ENCODE measurements at regions not wholly inside any gene's neighbourhood (a gene's known extent, or its start where the extent isn't known, plus 50 kb on each side); places are given as distances from the start of the nearest gene placed in this dataset.

- no peak overlapping the region for H3K27ac ChIP-seq (ENCODE audit: low read length)
- no peaks in the 10 kb centered on the region for H3K36me3 ChIP-seq (ENCODE audit: control insufficient read depth in 1 of 2, insufficient read depth in 2 of 2, low read length in 2 of 2)
- H3K27me3 ChIP-seq (ENCODE audit: low read depth, low read length) = no peaks in the 10 kb centered on the region
- H3K4me3 ChIP-seq (ENCODE audit: low read depth in 1 of 2, low read length in 2 of 2) = no peak overlapping the region
- peaks cover 13 to 30% of the 10 kb centered on the region in 2 donors for H3K9me3 ChIP-seq (ENCODE audit: control insufficient read depth in 1 of 2, low read length in 2 of 2)
- H3K4me1 ChIP-seq (ENCODE audit: control insufficient read depth in 1 of 2, insufficient read depth in 2 of 2, low read length in 2 of 2) = no peaks in the 10 kb centered on the region
These were observed 73.2 kb upstream of the CACNA1A start for GRCh38 chr19:13579388-13580060.

- no peaks in the 10 kb centered on the region for H3K27me3 ChIP-seq (ENCODE audit: low read depth, low read length)
These were observed 70.4 kb upstream of the CACNA1A start for GRCh38 chr19:13576726-13577125.

GRCh38 chr19:13574933-13575332 is 68.7 kb upstream of the CACNA1A start:
- no peak overlapping the region for H3K4me3 ChIP-seq (ENCODE audit: low read depth in 1 of 2, low read length in 2 of 2)
- H3K36me3 ChIP-seq (ENCODE audit: control insufficient read depth in 1 of 2, insufficient read depth in 2 of 2, low read length in 2 of 2) = no peaks in the 10 kb centered on the region
- H3K27me3 ChIP-seq (ENCODE audit: low read depth, low read length) = no peaks in the 10 kb centered on the region
- H3K4me1 ChIP-seq (ENCODE audit: control insufficient read depth in 1 of 2, insufficient read depth in 2 of 2, low read length in 2 of 2) = no peaks in the 10 kb centered on the region
- no peak overlapping the region for H3K27ac ChIP-seq (ENCODE audit: low read length)
- H3K9me3 ChIP-seq (ENCODE audit: control insufficient read depth in 1 of 2, low read length in 2 of 2) = peaks cover 13 to 30% of the 10 kb centered on the region in 2 donors

More at GRCh38 chr19:13576726-13577125, 70.4 kb upstream of the CACNA1A start:
- H3K4me3 ChIP-seq (ENCODE audit: low read depth in 1 of 2, low read length in 2 of 2) = no peak overlapping the region
- peaks cover 13 to 30% of the 10 kb centered on the region in 2 donors for H3K9me3 ChIP-seq (ENCODE audit: control insufficient read depth in 1 of 2, low read length in 2 of 2)
- no peak overlapping the region for H3K27ac ChIP-seq (ENCODE audit: low read length)
- H3K4me1 ChIP-seq (ENCODE audit: control insufficient read depth in 1 of 2, insufficient read depth in 2 of 2, low read length in 2 of 2) = no peaks in the 10 kb centered on the region
- no peaks in the 10 kb centered on the region for H3K36me3 ChIP-seq (ENCODE audit: control insufficient read depth in 1 of 2, insufficient read depth in 2 of 2, low read length in 2 of 2)

GRCh38 chr19:13573056-13573667 is 66.9 kb upstream of the CACNA1A start:
- Histone ChIP-seq H3K36me3 (ENCODE audit: control insufficient read depth in 1 of 2, insufficient read depth in 2 of 2, low read length in 2 of 2) (no peaks in the 10 kb centered on the region), H3K4me3 (ENCODE audit: low read depth in 1 of 2, low read length in 2 of 2) (no peak overlapping the region), H3K27me3 (ENCODE audit: low read depth, low read length) (no peaks in the 10 kb centered on the region)

GRCh38 chr19:13561461-13561860 is 55.2 kb upstream of the CACNA1A start:
- H3K9me3 ChIP-seq (ENCODE audit: control insufficient read depth in 1 of 2, low read length in 2 of 2) = peaks cover 0 to 16% of the 10 kb centered on the region in 2 donors
- no peaks in the 10 kb centered on the region for H3K27me3 ChIP-seq (ENCODE audit: low read depth, low read length)

More at GRCh38 chr19:13573056-13573667, 66.9 kb upstream of the CACNA1A start:
- Histone ChIP-seq H3K27ac (ENCODE audit: low read length) (no peak overlapping the region), H3K4me1 (ENCODE audit: control insufficient read depth in 1 of 2, insufficient read depth in 2 of 2, low read length in 2 of 2) (no peaks in the 10 kb centered on the region), H3K9me3 (ENCODE audit: control insufficient read depth in 1 of 2, low read length in 2 of 2) (peaks cover 13 to 16% of the 10 kb centered on the region in 2 donors)

GRCh38 chr19:13557756-13558398 is 51.6 kb upstream of the CACNA1A start:
- H3K27ac ChIP-seq (ENCODE audit: low read length) = no peak overlapping the region
- no peak overlapping the region for H3K4me3 ChIP-seq (ENCODE audit: low read depth in 1 of 2, low read length in 2 of 2)
- no peaks in the 10 kb centered on the region for H3K27me3 ChIP-seq (ENCODE audit: low read depth, low read length)
- no peaks in the 10 kb centered on the region for H3K4me1 ChIP-seq (ENCODE audit: control insufficient read depth in 1 of 2, insufficient read depth in 2 of 2, low read length in 2 of 2)
- H3K36me3 ChIP-seq (ENCODE audit: control insufficient read depth in 1 of 2, insufficient read depth in 2 of 2, low read length in 2 of 2) = no peaks in the 10 kb centered on the region
- H3K9me3 ChIP-seq (ENCODE audit: control insufficient read depth in 1 of 2, low read length in 2 of 2) = peaks cover 0 to 16% of the 10 kb centered on the region in 2 donors

More at GRCh38 chr19:13561461-13561860, 55.2 kb upstream of the CACNA1A start:
- Histone ChIP-seq H3K36me3 (ENCODE audit: control insufficient read depth in 1 of 2, insufficient read depth in 2 of 2, low read length in 2 of 2) (no peaks in the 10 kb centered on the region), H3K4me1 (ENCODE audit: control insufficient read depth in 1 of 2, insufficient read depth in 2 of 2, low read length in 2 of 2) (no peaks in the 10 kb centered on the region), H3K27ac (ENCODE audit: low read length) (no peak overlapping the region), H3K4me3 (ENCODE audit: low read depth in 1 of 2, low read length in 2 of 2) (no peak overlapping the region)

- no peak overlapping the region for H3K27ac ChIP-seq (ENCODE audit: low read length)
These were observed 50.3 kb upstream of the CACNA1A start for GRCh38 chr19:13556552-13556951.

More at GRCh38 chr19:13556552-13556951, 50.3 kb upstream of the CACNA1A start:
- peaks cover 0 to 16% of the 10 kb centered on the region in 2 donors for H3K9me3 ChIP-seq (ENCODE audit: control insufficient read depth in 1 of 2, low read length in 2 of 2)
- no peak overlapping the region for H3K4me3 ChIP-seq (ENCODE audit: low read depth in 1 of 2, low read length in 2 of 2)
- H3K36me3 ChIP-seq (ENCODE audit: control insufficient read depth in 1 of 2, insufficient read depth in 2 of 2, low read length in 2 of 2) = no peaks in the 10 kb centered on the region
- no peaks in the 10 kb centered on the region for H3K27me3 ChIP-seq (ENCODE audit: low read depth, low read length)
- H3K4me1 ChIP-seq (ENCODE audit: control insufficient read depth in 1 of 2, insufficient read depth in 2 of 2, low read length in 2 of 2) = no peaks in the 10 kb centered on the region
